ENCODE measurements at regions not wholly inside any gene's neighbourhood (a gene's known extent, or its start where the extent isn't known, plus 50 kb on each side); places are given as distances from the start of the nearest gene placed in this dataset.

DNA sequence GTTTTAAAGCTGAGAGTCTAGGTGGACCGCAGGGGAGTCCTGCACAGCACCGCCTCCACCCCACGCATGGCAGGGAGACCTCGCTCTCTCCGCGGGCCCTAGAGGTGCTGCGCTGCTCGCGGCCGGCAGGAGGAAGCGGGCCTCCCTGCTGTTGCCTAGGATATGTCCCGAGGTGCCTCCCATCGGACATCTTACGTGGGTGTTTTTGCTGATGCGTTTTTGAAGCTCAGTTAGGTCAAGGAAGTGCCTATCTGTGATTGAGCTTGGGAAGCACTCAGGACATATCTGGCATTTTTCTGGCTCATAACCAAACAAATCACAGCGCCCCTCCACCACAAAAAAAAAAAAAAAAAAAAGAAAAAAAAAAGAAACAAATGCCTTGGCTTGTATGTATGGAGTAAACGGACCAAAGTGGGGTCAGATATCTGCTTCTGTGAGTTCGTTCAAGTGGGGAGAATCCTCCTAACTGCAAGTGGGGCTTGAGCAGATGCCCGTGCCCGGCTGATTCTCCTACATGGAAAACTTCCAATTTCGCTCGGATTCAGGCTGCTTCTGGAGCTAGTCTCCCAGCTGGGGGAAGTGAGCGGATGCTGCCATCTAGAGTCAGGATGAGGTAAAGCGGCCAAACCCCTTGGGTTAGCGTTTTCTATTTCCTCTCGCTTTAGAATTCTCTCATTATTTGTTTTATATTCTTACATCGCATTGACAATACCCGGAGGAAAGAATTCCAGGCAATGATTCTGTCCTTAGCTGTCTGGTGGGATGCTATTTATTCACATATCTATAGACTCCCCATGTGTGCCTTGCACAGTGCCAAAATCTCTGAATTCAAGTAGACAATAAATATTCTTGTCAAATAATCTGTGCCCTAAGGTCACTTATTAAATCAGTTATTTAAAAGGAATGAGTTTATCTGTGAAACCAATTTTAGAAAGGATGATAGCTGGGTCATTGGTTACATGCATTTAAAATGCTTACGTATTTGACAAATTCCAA is 95.3 kb downstream of the CD8B2 start:
- TF ChIP-seq, protein P1, sequence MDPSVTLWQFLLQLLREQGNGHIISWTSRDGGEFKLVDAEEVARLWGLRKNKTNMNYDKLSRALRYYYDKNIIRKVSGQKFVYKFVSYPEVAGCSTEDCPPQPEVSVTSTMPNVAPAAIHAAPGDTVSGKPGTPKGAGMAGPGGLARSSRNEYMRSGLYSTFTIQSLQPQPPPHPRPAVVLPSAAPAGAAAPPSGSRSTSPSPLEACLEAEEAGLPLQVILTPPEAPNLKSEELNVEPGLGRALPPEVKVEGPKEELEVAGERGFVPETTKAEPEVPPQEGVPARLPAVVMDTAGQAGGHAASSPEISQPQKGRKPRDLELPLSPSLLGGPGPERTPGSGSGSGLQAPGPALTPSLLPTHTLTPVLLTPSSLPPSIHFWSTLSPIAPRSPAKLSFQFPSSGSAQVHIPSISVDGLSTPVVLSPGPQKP (IDR thresholded peaks at IDR 0.05; ENCODE audit: low read depth, low read length), result no peak
- no peak for TF ChIP-seq HOXA7 (CRISPR knock-in tag; IDR thresholded peaks at IDR 0.05)
- TF ChIP-seq, protein P2, sequence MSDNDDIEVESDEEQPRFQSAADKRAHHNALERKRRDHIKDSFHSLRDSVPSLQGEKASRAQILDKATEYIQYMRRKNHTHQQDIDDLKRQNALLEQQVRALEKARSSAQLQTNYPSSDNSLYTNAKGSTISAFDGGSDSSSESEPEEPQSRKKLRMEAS (IDR thresholded peaks at IDR 0.05), result no peak; the same call in 1 of the 2 replicates
- TF ChIP-seq, protein P3, sequence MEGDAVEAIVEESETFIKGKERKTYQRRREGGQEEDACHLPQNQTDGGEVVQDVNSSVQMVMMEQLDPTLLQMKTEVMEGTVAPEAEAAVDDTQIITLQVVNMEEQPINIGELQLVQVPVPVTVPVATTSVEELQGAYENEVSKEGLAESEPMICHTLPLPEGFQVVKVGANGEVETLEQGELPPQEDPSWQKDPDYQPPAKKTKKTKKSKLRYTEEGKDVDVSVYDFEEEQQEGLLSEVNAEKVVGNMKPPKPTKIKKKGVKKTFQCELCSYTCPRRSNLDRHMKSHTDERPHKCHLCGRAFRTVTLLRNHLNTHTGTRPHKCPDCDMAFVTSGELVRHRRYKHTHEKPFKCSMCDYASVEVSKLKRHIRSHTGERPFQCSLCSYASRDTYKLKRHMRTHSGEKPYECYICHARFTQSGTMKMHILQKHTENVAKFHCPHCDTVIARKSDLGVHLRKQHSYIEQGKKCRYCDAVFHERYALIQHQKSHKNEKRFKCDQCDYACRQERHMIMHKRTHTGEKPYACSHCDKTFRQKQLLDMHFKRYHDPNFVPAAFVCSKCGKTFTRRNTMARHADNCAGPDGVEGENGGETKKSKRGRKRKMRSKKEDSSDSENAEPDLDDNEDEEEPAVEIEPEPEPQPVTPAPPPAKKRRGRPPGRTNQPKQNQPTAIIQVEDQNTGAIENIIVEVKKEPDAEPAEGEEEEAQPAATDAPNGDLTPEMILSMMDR (IDR thresholded peaks at IDR 0.05), result peak; percentile 89
- no peak for TF ChIP-seq POLR2A (IDR thresholded peaks at IDR 0.05; ENCODE audit: low read length)
- TF ChIP-seq KDM1A (IDR thresholded peaks at IDR 0.05; ENCODE audit: low read depth), result no peak
- TF ChIP-seq, protein P4, sequence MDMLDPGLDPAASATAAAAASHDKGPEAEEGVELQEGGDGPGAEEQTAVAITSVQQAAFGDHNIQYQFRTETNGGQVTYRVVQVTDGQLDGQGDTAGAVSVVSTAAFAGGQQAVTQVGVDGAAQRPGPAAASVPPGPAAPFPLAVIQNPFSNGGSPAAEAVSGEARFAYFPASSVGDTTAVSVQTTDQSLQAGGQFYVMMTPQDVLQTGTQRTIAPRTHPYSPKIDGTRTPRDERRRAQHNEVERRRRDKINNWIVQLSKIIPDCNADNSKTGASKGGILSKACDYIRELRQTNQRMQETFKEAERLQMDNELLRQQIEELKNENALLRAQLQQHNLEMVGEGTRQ (IDR thresholded peaks at IDR 0.05), result no peak
- TF ChIP-seq RAD21 (conservative IDR thresholded peaks at IDR 0.05 in 1 of 2, IDR thresholded peaks at IDR 0.05 in 1 of 2), result peak; percentile 89 to 90
- TF ChIP-seq RFX5 (IDR thresholded peaks at IDR 0.05), result no peak
- TF ChIP-seq RCOR1 (IDR thresholded peaks at IDR 0.05; ENCODE audit: low read depth, low read length), result no peak
- TF ChIP-seq BHLHE40 (IDR thresholded peaks at IDR 0.05; ENCODE audit: low read depth, low read length), result no peak
- TF ChIP-seq, protein P5, sequence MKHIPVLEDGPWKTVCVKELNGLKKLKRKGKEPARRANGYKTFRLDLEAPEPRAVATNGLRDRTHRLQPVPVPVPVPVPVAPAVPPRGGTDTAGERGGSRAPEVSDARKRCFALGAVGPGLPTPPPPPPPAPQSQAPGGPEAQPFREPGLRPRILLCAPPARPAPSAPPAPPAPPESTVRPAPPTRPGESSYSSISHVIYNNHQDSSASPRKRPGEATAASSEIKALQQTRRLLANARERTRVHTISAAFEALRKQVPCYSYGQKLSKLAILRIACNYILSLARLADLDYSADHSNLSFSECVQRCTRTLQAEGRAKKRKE (CRISPR knock-in tag; IDR thresholded peaks at IDR 0.05; ENCODE audit: low read depth), result no peak
- no peak for TF ChIP-seq JUN (IDR thresholded peaks at IDR 0.05)
- TF ChIP-seq SMC3 (IDR thresholded peaks at IDR 0.05), result peak; percentile 69
